OCI-LY7 (cell line): ENCODE measurements at regions not wholly inside any gene's neighbourhood (a gene's known extent, or its start where the extent isn't known, plus 50 kb on each side); places are given as distances from the start of the nearest gene placed in this dataset.

Source experiments
- EZH2phosphoT487 ChIP-seq: fragments of 200-600 bp; sonication (generic); IDR thresholded peaks from 2 replicates; pipeline ENCODE4 v1.6.1; 2018; ENCODE audit warnings: low read depth, borderline replicate concordance, mild to moderate bottlenecking, mixed run types, antibody characterized with exemption, low read length, moderate library complexity, mixed read lengths
- TF ChIP-seq, protein P1 (sequence below): fragments of 200-600 bp; sonication (generic); conservative IDR thresholded peaks from 2 replicates; pipeline ENCODE4 v1.5.1; 2014; ENCODE audit warnings: mild to moderate bottlenecking, antibody characterized with exemption, low read length, moderate library complexity, mixed read lengths

- TF ChIP-seq, protein P1, sequence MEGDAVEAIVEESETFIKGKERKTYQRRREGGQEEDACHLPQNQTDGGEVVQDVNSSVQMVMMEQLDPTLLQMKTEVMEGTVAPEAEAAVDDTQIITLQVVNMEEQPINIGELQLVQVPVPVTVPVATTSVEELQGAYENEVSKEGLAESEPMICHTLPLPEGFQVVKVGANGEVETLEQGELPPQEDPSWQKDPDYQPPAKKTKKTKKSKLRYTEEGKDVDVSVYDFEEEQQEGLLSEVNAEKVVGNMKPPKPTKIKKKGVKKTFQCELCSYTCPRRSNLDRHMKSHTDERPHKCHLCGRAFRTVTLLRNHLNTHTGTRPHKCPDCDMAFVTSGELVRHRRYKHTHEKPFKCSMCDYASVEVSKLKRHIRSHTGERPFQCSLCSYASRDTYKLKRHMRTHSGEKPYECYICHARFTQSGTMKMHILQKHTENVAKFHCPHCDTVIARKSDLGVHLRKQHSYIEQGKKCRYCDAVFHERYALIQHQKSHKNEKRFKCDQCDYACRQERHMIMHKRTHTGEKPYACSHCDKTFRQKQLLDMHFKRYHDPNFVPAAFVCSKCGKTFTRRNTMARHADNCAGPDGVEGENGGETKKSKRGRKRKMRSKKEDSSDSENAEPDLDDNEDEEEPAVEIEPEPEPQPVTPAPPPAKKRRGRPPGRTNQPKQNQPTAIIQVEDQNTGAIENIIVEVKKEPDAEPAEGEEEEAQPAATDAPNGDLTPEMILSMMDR = no peak
- no peak for TF ChIP-seq EZH2phosphoT487
These were observed 130.1 kb upstream of the SYN3 start for GRCh38 chr22:33188326-33188725.
